HG03565 (cell line): ENCODE measurements at regions not wholly inside any gene's neighbourhood (a gene's known extent, or its start where the extent isn't known, plus 50 kb on each side); places are given as distances from the start of the nearest gene placed in this dataset.
"Not testable (repeated sequence)": the region's sequence is repeated elsewhere in the genome, so short reads cannot be mapped to it uniquely, and the experiment has no call there.

Source experiments
- ATAC-seq: cut with Tn5 transposase; IDR thresholded peaks from one replicate; pipeline ENCODE4 v1.9.1; 2021; ENCODE audit warnings: mild to moderate bottlenecking, moderate library complexity; ENCODE audit not compliant: unreplicated experiment

- ATAC-seq = no peak
Measured at GRCh38 chr5:54825005-54825404, 160.4 kb downstream of the ESM1 start.

DNA sequence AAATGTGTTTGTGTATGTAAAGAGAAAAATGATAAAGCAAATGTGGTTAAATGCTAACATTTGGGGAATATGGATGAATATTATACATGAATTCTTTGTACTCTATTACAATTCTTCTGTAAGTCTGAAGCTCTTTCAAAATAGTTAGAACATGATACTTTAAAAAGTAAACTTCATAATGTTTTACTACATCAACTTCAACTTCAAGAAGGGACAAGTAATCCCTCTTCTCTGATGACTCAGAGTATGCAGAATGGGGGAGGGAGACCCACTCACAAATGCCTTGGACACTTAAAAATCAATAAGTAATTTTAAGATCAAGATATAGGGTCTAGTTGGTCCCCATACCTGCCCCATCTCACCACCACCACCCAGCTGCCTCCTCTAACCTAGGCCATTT lies 162.4 kb downstream of the ESM1 start:
- no peak for ATAC-seq

DNA sequence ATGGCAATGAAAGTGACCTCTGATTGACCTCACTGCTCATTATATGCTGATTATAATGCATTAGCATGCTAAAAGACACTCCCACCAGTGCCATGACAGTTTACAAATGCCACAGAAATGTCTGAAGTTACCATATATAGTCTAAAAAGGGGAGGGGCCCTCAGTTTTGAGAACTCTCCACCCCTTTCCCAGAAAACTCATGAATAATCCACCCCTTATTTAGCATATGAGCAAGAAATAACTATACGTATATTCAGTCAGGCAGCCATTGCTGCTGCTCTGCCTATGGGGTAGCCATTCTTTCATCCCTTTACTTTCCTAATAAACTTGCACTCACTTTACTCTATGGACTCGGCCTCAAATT lies 163.1 kb downstream of the ESM1 start:
- ATAC-seq = no peak

- no peak for ATAC-seq
Measured at GRCh38 chr5:54821445-54822323, 163.7 kb downstream of the ESM1 start.

- no peak for ATAC-seq
Measured at GRCh38 chr5:54820346-54821134, 164.9 kb downstream of the ESM1 start.

GRCh38 chr5:54807421-54807820 lies 178.0 kb downstream of the ESM1 start:
- no peak for ATAC-seq

- ATAC-seq = no peak
Measured at GRCh38 chr5:54804521-54804920, 180.9 kb downstream of the ESM1 start.

GRCh38 chr5:54804086-54804485 lies 181.3 kb downstream of the ESM1 start:
- ATAC-seq = no peak

GRCh38 chr5:54803471-54804011 lies 181.9 kb downstream of the ESM1 start:
- no peak for ATAC-seq

DNA sequence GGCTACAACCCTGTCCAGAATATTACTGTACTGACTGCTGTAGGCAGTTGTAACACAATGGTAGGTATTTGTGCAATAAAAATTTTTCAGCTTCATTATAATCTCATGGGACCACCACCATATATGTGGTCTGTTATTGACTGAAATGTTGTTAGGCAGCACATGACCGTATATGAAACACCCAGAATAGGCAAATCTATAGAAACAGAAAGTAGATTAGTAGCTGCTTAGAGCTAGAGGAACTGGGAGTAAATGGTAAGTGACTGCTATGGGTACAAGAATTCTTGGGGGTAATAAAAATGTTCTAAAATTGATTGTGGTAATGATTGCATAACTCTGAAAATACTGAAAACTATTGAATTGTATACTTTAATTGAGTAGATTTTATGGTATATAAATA lies 185.7 kb downstream of the ESM1 start:
- peak; percentile 56 for ATAC-seq

DNA sequence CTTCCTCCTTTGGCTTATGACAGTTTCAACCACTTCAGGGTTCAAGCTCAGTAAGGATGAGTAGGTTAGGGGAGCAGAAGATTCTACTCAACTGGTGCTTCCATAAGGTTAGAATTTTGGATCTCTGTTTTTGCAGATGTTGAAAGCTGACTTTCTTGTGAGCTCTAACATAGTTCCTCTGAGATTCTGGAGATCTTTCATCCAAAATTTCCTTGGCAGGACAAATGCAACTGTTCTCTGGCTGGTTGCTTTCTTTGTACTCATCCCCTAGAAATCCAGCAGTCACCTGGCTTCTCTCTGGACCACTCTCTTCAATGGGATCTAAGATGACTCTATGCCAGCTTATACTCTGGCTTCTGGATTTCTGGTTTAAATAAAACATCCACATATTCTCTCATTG lies 189.6 kb downstream of the ESM1 start:
- no peak for ATAC-seq

DNA sequence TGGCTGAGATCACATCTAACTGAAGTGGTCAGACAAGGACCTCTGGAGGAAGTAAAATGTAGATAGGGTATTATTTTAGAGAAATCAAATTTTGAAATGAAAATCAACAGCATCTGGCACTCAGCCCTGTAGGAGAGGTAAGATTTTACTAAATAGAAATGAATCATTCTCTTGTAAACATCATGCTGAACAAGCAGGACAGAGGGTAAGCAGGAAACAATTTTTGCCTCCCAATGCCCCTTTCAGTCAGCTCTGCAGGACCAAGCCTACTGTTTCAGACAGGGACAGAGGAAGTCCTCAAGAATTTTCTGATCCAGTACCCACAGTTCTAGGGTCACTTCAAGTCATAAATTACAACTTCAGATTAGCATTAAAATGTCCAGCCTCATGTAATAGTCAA lies 190.1 kb downstream of the ESM1 start:
- no peak for ATAC-seq

DNA sequence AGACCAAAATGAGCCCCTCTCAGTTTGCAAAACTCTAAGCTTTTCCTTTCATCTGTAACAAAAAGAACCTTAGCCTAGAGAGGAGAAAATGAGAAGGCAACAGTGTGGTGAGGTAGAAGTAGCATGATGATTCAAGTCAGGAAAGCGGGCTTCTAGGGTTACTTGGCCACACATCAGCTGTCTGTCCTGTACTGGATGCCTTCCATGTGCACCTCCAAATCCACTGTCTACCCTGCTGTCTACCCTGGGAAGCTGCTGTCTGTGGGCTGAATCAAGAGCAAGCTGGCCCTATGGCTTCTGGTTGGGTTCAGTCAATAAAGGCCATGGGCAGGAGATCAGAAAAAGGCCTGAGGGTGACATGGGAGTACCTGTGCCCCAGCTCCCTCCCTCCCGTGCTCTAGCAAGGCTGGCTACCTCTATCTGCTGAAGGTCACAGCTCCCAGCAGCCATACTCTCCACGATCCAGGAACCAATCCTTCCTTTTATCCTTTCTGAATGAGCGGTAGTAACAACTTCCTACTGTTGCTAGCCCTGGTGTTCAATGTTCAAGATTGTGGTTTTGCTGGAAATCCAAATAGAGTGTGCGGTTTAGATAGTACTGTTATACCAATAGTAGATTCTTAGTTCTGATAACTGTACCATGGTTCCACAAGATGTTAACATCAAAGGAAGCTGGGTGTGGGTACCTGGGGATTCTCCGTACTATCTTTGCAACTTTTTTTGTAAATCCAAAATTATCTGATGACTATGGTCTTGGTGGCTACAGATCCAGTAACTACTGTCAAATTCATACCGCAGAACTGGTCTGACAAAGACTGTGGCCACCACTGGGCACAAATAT lies 191.0 kb downstream of the ESM1 start:
- no peak for ATAC-seq

- no peak for ATAC-seq
Measured at GRCh38 chr5:54793468-54794134, 191.8 kb downstream of the ESM1 start.

DNA sequence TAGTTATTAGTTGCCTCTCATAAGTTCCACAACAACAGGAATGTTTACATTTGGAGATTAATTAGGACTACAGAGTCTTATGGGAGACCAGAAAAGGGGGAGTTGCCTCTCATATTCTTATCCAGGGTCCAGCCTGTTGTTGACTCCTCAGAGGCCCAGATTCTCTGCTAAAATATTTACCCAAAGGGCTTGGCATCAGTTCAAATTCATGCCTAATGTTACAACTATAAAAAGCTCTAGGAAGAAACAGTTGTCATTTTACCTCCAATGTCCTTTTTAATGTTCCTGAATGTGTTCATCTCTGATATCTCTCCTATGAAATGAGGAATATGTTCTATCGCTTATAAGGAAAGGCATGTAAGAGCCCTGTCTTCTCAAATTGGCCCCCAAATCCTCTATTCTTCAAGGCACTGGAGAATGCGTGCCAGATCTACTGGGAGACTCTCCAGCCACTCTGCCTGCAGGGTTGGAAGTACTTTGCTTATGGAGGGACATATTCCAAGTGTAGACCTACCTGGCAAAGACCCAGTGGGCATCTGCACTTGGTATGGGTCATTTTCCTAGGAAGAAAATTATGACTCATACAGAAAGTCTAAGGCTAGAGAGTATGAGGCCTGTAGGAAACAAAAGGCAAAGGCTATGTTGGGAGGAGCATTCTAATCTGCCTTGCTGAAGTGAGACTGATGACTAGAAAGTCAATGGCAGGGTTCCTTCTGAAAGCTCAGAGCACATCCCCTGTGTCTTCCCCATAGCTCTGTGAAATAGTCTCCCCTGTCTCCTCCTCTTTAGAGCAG lies 192.6 kb downstream of the ESM1 start:
- no peak for ATAC-seq

DNA sequence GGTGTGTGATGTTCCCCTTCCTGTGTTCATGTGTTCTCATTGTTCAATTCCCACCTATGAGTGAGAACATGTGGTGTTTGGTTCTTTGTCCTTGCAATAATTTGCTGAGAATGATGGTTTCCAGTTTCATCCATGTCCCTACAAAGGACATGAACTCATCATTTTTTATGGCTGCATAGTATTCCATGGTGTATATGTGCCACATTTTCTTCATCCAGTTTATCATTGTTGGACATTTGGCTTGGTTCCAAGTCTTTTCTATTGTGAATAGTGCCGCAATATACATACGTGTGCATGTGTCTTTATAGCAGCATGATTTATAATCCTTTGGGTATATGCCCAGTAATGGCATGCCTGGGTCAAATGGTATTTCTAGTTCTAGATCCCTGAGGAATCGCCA lies 197.5 kb downstream of the ESM1 start:
- not testable (repeated sequence) for ATAC-seq

GRCh38 chr5:54785729-54786591 lies 199.4 kb downstream of the ESM1 start:
- peak; percentile 46 for ATAC-seq

DNA sequence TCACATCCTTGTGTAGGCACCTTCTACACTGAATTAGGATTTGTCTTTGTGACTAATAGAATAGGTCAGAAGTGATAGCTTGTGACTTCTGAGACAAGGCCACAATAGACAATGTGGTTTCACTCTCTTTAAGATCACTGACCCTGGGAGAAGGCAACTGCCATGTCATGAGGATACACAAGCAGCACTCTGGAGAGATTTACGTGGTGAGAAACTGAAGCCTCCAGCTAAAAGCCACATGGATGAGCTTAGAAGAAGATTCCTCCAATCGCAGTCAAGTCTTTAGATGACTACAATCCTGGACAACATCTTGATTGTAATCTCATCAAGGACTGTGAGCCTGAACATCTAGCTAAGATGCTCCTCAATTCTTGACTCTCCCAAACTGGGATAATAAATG lies 206.6 kb downstream of the ESM1 start:
- no peak for ATAC-seq

DNA sequence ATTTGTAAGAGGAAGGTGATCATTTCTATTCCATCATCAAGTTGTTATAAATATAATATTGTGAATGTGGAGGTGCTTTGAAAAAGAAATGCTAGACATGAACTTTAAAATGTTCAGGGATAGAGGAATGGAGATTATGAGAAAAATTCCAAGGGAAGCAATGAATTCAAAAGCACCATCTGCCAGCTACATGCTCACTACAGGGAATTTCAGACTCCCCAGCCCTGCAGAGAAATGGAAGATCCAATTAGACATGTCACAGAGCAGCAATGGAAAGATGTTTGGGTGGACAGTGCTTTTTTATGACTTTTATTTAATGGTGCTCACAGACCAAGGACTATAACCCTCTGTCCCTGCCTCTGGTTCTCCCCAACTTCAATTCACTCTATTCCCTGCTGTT lies 209.7 kb downstream of the ESM1 start:
- no peak for ATAC-seq
